DND-41 (cell line): ENCODE measurements at regions not wholly inside any gene's neighbourhood (a gene's known extent, or its start where the extent isn't known, plus 50 kb on each side); places are given as distances from the start of the nearest gene placed in this dataset.

Source experiments
- CTCF ChIP-seq: IDR thresholded peaks from 2 replicates; pipeline ENCODE4 v1.5.1; 2012; ENCODE audit warnings: borderline replicate concordance, low read length, moderate library complexity, mild to moderate bottlenecking; ENCODE audit not compliant: poor library complexity, severe bottlenecking; ENCODE audit errors: extremely low read depth
- EZH2 ChIP-seq: IDR thresholded peaks from 3 replicates; pipeline ENCODE4 v1.6.1; 2012; ENCODE audit warnings: borderline replicate concordance, low read depth, mild to moderate bottlenecking, moderate library complexity, low read length, inconsistent platforms; ENCODE audit not compliant: severe bottlenecking

- no peak for TF ChIP-seq EZH2
- TF ChIP-seq CTCF, result no peak
Observed at GRCh38 chr13:31543190-31543589, 196.1 kb upstream of the RXFP2 start.
